ENCODE measurements at regions not wholly inside any gene's neighbourhood (a gene's known extent, or its start where the extent isn't known, plus 50 kb on each side); places are given as distances from the start of the nearest gene placed in this dataset.

GRCh38 chr5:62720031-62720441, 141.4 kb downstream of the LRRC70 start:
- DNase-seq, result no peak

DNA sequence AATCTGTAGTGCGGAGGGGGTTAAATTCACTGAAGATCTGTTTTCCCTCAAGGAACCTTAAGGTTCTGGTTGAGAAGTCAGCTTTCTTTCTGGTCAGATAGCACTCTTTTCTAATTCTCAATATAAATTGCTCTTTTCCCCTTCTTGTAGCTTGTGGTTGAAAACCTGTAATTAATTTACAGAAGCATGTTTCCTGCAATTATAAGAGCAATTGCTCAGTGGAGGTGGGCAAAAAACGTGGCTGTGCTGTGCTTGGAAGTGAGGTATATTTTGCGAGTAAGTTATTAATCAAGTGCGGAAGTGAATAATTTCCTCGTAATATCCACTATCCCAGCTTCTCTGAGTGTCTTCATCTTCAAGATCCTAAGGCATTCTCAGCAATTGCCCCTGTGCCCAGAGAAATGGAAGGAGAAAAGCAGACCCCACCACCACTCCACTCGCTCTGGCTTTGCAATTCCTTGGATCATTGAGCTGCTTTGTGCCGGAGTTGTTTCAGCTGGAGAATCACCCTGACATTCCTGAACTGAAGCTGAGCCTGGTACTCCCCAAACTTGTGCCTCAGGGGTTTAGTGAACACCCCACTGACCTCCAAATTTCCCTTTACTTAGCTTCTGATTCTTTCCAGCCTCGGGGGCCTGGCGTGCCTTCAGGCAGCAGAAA, 140.6 kb downstream of the LRRC70 start:
- DNase-seq, result no peak

- no peak for DNase-seq
Measured at GRCh38 chr5:62718324-62718723, 139.7 kb downstream of the LRRC70 start.

GRCh38 chr5:62717301-62717933, 138.8 kb downstream of the LRRC70 start:
- DNase-seq, result no peak

- no peak for DNase-seq
Measured at GRCh38 chr5:62714296-62714695, 135.7 kb downstream of the LRRC70 start.

DNA sequence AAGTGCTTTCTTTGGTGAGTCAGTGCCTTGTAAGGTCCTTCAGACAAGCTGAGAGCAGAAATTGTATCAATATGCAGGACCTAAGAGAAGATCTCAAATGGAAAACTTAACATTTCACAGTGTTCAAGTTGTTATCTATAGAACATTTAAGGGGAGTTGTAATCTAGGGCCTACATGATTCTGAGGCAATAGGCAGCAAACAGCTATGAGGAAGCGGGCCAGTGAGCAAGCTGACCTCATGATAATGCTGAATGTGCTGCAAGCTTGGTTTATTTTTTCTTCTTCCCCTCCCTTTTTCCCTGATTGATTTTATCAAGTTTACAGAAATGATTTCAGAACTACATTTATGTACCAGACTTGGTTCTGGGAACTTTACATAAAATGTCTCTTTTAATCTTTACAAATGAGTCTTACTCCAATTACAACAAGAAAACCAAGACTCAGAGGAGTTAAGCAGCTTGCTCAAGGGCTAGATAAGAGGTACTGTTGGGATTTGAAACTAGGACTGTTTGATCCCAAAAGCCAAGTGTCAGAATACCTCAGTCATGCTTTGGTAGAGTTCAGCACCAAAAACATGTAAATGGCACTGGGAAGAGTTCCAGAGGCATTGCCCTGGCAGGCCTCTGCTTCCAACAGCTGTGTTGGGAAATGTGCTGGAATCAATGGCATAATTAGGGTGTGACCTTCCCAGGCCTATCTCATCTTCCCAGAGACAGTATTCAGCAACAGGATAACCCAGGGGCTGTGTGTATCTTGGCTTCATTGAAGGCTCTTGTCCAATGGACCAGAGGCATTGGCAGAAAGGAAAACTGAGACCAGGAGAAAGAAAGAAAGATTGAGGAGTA, 130.1 kb downstream of the LRRC70 start:
- DNase-seq, result no peak

DNA sequence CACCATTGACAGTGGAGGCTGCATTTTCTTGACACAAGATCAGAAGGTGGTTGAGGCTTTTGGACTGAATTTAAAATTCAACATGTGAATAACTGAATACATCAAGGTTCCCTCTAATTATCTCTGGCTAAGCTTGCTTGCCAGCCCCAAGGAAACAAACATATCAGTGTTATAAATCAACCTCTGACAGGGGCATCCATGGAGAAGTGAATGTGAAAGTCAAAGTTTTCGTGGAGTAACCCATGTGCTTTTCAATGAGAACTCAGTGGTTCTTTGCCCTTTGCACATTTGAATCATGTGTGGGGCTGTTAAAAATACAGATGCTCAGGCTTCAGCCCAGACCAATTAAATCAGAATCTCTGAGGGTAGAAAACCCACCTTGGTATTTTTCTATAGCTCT, 128.9 kb downstream of the LRRC70 start:
- no peak for DNase-seq

DNA sequence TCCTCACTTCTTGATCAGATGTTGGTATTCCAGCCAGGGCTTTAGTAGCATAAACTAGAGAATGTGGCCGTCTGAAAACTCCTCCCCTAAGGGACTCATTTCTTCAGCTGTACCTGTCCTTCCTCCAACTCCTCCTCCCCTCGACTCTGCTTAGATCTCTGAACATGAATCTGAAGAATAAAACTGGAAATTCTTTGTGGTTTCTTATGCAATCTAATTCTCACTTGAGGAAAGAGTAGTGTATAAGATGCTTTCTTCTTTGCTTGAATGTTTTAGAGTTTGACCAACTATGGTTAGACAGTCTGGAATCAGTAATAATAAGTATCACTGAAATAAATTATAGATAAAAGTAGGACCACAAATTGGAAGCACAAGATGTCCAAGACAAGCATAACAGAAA, 128.5 kb downstream of the LRRC70 start:
- DNase-seq, result no peak

GRCh38 chr5:62705022-62705421, 126.4 kb downstream of the LRRC70 start:
- no peak for DNase-seq

GRCh38 chr5:62702126-62702525, 123.5 kb downstream of the LRRC70 start:
- DNase-seq, result no peak

GRCh38 chr5:62701036-62701435, 122.4 kb downstream of the LRRC70 start:
- DNase-seq, result no peak

DNA sequence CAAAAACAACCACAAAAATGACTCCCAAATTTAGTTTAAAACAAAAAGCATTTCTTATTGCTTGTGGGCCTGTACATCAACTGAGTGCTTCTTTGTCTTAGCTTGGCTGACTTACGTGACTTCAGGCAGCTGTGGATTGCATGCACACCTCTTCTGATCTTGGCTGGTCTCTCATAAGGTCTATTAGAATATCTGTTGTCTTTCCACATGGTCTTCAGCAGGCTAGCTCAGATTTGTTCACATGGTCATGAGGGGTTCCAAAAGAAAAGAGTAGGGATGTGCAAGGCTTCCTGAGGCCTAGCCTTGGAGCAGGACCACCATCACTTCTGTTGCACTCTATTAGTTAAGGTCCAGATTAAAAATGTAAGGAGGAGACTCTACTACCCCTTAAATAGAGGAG, 120.1 kb downstream of the LRRC70 start:
- no peak for DNase-seq

- DNase-seq, result no peak
Measured at GRCh38 chr5:62695274-62695673, 116.7 kb downstream of the LRRC70 start.

DNA sequence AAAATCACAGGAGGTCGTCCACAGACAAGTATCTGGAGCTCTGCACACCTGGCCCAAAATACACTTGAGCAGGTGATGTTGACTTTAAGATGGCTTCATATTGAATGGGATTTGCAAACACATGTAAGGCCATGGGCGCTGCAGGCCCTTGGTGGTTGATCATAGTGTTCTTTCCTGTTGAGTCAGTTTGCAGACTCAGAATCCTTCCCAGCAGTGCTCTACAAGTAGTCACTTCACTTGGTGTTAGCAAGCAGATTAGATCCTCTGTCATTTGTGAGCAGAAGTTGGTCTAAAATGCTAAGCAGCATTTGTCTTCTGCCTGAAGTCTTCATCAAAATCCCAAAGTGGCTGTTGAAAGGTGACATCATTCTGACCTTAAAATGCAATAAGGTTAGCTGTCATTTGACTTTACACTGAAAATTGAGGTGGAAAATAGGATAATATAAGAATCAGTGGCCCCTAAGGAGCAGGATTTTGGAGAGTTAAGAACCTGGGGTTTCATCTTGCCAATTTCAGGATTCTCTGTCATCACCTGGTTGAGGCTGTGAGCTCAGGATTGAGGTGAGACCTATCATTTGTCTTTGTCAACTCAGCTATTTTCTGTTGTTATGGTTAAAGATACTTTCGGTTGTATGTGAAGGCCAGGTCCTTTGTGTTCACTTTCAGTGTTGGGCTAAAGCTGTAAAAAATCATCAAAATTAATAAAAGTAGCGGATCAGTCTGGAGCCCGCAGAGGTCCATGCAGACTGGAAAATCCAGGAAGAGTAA, 114.5 kb downstream of the LRRC70 start:
- DNase-seq, result no peak

GRCh38 chr5:62691946-62692345, 113.3 kb downstream of the LRRC70 start:
- no peak for DNase-seq

DNA sequence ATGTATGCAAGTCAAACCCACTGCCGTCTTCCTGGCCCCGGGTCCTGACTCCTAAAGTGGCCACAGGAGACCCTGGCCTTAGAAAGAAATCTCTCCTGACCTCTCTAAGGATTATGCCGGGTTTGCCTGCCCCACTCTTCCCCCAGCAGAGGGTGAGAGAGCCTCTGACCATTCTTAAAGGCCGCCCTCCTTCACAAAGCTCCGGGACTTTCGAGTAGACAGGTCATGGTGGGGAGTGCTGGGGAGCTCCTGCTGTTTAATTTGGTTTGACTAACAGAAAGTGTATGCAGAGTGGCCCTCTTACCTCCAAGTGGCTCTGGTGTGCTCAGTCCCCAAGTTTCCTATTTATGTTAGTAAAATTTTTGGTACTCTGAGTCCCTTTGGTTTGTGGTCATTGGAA, 111.8 kb downstream of the LRRC70 start:
- no peak for DNase-seq

DNA sequence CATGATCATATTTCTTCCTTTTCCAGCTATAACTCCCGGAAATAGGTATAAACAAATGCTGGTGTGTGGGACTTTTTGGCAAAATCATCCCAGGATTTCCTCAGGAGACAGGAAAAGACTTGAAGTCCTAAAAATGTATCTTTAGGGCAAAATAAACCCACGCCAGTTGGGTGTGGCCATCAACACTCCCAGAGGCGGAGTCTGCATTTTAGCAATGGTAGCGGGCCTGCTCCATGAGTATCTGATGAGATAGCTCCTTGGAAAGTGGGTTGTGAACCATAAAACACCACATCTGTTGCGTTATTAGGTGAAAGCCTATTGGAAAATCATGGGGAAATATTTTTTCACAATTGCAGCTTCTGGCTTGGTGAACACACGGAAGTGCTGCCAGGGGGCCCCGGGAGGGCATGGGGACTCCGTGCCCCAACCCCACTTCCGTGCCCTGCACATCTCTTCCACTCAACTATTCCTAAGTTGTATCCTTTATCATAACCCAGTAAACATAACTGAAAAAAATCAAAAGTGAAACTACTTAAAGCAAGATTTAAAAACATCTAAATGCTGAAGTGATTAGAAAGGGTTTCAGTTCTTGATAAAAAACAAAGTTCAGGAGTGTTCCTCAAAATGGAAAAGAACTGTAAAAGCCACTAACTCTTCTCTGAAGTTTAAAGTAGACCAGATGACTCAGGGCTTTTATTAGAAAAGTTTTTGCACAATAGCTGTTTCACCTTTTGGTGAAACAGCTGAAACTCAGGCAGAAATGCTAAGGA, 111.2 kb downstream of the LRRC70 start:
- no peak for DNase-seq

GRCh38 chr5:62686692-62687091, 108.1 kb downstream of the LRRC70 start:
- no peak for DNase-seq

GRCh38 chr5:62685221-62685620, 106.6 kb downstream of the LRRC70 start:
- no peak for DNase-seq

GRCh38 chr5:62684310-62684709, 105.7 kb downstream of the LRRC70 start:
- no peak for DNase-seq

DNA sequence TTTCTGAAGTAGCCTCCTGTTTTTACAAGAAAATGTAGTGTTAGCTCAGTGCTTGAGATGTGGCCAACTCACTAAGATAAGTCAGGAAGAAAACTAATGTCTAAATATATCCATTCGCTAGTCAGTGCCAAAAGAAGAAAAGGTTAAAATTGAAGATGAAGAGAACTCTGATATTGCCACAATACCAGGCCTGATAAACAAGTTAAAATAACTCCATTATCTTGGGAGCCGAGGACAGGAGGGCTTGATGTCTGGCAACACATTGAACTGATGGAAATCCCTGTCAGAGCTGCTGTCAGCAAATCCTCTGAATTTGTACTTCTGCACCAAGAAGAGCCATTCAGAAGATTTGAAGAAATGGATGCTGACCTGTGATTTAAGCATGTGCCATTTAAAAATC, 103.4 kb downstream of the LRRC70 start:
- DNase-seq, result no peak

All from nucleus accumbens (tissue), 56 donors.